Suprapubic skin (tissue), 3 donors: ENCODE measurements at regions not wholly inside any gene's neighbourhood (a gene's known extent, or its start where the extent isn't known, plus 50 kb on each side); places are given as distances from the start of the nearest gene placed in this dataset.

Experiments
- CTCF ChIP-seq, 2 donors: fragments of 200-600 bp in 1 of 2; fragments of 450-650 bp in 1 of 2; sonication (generic) in 1 of 2; IDR thresholded peaks; one replicate each; pipeline ENCODE4 v1.5.1; 2016 to 2019; ENCODE audit warnings: antibody characterized with exemption in 2 of 2, mild to moderate bottlenecking in 1 of 2, moderate library complexity in 1 of 2
- EP300 ChIP-seq: sonication (generic); formaldehyde crosslinking; IDR thresholded peaks from one replicate; pipeline ENCODE4 v1.6.1; 2017; ENCODE audit warnings: antibody characterized with exemption

GRCh38 chr7:153405704-153406485 is 646.3 kb upstream of the DPP6 start:
- no peak for TF ChIP-seq CTCF (IDR thresholded peaks at IDR 0.05)
- no peak for TF ChIP-seq EP300
